Cerebellar nuclear complex (tissue), 1 donor: ENCODE measurements at regions not wholly inside any gene's neighbourhood (a gene's known extent, or its start where the extent isn't known, plus 50 kb on each side); places are given as distances from the start of the nearest gene placed in this dataset.

Experiments used
- DNase-seq, 2 experiments: peaks; one replicate each; lab custom pipeline; 2025; lab: John Stamatoyannopoulos, UW

GRCh38 chr2:120401275-120402066 is 55.5 kb downstream of the INHBB start:
- DNase-seq, result no peak

GRCh38 chr2:120402067-120402433 is 56.1 kb downstream of the INHBB start:
- DNase-seq, result no peak

- no peak for DNase-seq
Observed at GRCh38 chr2:120402508-120402907, 56.6 kb downstream of the INHBB start.

- no peak for DNase-seq
Observed at GRCh38 chr2:120403261-120403660, 57.3 kb downstream of the INHBB start.

- DNase-seq, result no peak
Observed at GRCh38 chr2:120403676-120404075, 57.7 kb downstream of the INHBB start.

GRCh38 chr2:120404274-120404673 is 58.3 kb downstream of the INHBB start:
- DNase-seq, result no peak

GRCh38 chr2:120404941-120405758 is 59.2 kb downstream of the INHBB start:
- DNase-seq, result no peak

- no peak for DNase-seq
Observed at GRCh38 chr2:120405759-120406099, 59.8 kb downstream of the INHBB start.

- DNase-seq, result no peak
Observed at GRCh38 chr2:120406566-120406965, 60.6 kb downstream of the INHBB start.

GRCh38 chr2:120410487-120410886 is 64.6 kb downstream of the INHBB start:
- DNase-seq, result no peak

- no peak for DNase-seq
Observed at GRCh38 chr2:120415060-120415459, 69.1 kb downstream of the INHBB start.

- DNase-seq, result no peak
Observed at GRCh38 chr2:120415728-120416509, 70.0 kb downstream of the INHBB start.

GRCh38 chr2:120418174-120418787 is 72.3 kb downstream of the INHBB start:
- DNase-seq, result no peak

GRCh38 chr2:120419073-120419472 is 73.1 kb downstream of the INHBB start:
- no peak for DNase-seq

- DNase-seq, result no peak
Observed at GRCh38 chr2:120419955-120420354, 74.0 kb downstream of the INHBB start.

- no peak for DNase-seq
Observed at GRCh38 chr2:120421126-120421829, 75.3 kb downstream of the INHBB start.

- DNase-seq, result no peak
Observed at GRCh38 chr2:120421830-120422175, 75.9 kb downstream of the INHBB start.

GRCh38 chr2:120422465-120423160 is 76.7 kb downstream of the INHBB start:
- DNase-seq, result no peak

- no peak for DNase-seq
Observed at GRCh38 chr2:120423167-120423943, 77.4 kb downstream of the INHBB start.

GRCh38 chr2:120424274-120424796 is 78.4 kb downstream of the INHBB start:
- no peak for DNase-seq
